Hepatocyte (in vitro differentiated cells): ENCODE measurements at regions not wholly inside any gene's neighbourhood (a gene's known extent, or its start where the extent isn't known, plus 50 kb on each side); places are given as distances from the start of the nearest gene placed in this dataset.

Experiments
- DNase-seq: peaks from one replicate; pipeline ENCODE4 v3.0.0-alpha.2; 2016; ENCODE audit warnings: low spot score
- H2AFZ ChIP-seq: fragments of 200-600 bp; sonication (generic); 2 replicates; pipeline ENCODE4 v1.6.0; 2016; ENCODE audit warnings: antibody characterized with exemption, mild to moderate bottlenecking
- H3K27ac ChIP-seq: fragments of 200-600 bp; sonication (generic); 2 replicates; pipeline ENCODE4 v1.5.1; 2016; ENCODE audit warnings: mild to moderate bottlenecking
- H3K27me3 ChIP-seq: fragments of 200-600 bp; sonication (generic); 2 replicates; pipeline ENCODE4 v1.6.1; 2016
- H3K36me3 ChIP-seq: fragments of 200-600 bp; sonication (generic); replicated peaks from 2 replicates; pipeline ENCODE4 v1.5.1; 2016; ENCODE audit warnings: low read depth; ENCODE audit not compliant: insufficient read depth
- H3K4me1 ChIP-seq: fragments of 200-600 bp; sonication (generic); 2 replicates; pipeline ENCODE4 v1.5.1; 2016; ENCODE audit warnings: mild to moderate bottlenecking, moderate library complexity; ENCODE audit not compliant: insufficient read depth
- H3K4me2 ChIP-seq: fragments of 200-600 bp; sonication (generic); 2 replicates; pipeline ENCODE4 v1.6.0; 2016
- H3K4me3 ChIP-seq: fragments of 200-600 bp; sonication (generic); 2 replicates; pipeline ENCODE4 v1.5.1; 2016; ENCODE audit warnings: mild to moderate bottlenecking
- H3K79me2 ChIP-seq: fragments of 200-600 bp; sonication (generic); 2 replicates; pipeline ENCODE4 v1.6.0; 2017; ENCODE audit warnings: mild to moderate bottlenecking
- H3K9me2 ChIP-seq: fragments of 200-600 bp; sonication (generic); replicated peaks from 2 replicates; pipeline ENCODE4 v1.6.0; 2017; ENCODE audit warnings: mild to moderate bottlenecking; ENCODE audit not compliant: insufficient read depth
- H3K9me3 ChIP-seq: fragments of 200-600 bp; sonication (generic); 2 replicates; pipeline ENCODE4 v1.5.1; 2016; ENCODE audit warnings: low read depth, mild to moderate bottlenecking
- H4K20me1 ChIP-seq: fragments of 200-600 bp; sonication (generic); 2 replicates; pipeline ENCODE4 v1.6.0; 2016; ENCODE audit warnings: mild to moderate bottlenecking; ENCODE audit not compliant: insufficient read depth, poor library complexity, severe bottlenecking
- EZH2 ChIP-seq: fragments of 200-600 bp; sonication (generic); IDR thresholded peaks from 2 replicates; pipeline ENCODE4 v1.6.1; 2016; ENCODE audit warnings: antibody characterized with exemption, mild to moderate bottlenecking, borderline replicate concordance
- EZH2phosphoT487 ChIP-seq: fragments of 200-600 bp; sonication (generic); IDR thresholded peaks from one replicate; pipeline ENCODE4 v1.6.1; 2018; ENCODE audit warnings: antibody characterized with exemption, mild to moderate bottlenecking, low read depth, moderate library complexity; ENCODE audit not compliant: unreplicated experiment, severe bottlenecking
- WGBS: methylation state at CpG from one replicate; pipeline ENCODE4 v1.1.6; 2016; ENCODE audit warnings: low lambda C conversion rate; ENCODE audit errors: missing lambda C conversion rate; 5-methylcytosine and 5-hydroxymethylcytosine counted together
- TF ChIP-seq, protein P1 (sequence below): fragments of 200-600 bp; sonication (generic); IDR thresholded peaks from 2 replicates; pipeline ENCODE4 v1.5.1; 2016; ENCODE audit warnings: antibody characterized with exemption, mild to moderate bottlenecking; ENCODE audit not compliant: poor library complexity

DNA sequence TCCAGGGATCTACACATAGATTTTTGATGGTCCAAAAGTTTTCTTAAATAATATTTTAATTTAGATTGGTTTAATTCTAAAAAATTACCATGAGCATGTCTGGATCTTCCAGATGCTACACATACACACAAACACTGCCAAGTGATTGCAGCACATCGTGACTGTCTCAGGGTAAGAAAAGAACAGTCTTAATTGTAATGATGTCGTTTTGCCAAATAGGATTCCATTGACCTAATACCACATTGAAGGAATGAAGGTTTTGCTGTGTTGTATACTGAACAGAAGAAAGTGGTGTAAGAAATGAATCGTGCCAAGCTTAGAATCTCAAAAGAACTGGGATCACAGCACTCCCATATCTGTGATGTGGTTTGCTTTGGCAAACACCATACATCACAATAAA is 633.3 kb upstream of the CAMK1G start:
- no peaks in the 10 kb centered on the region for H3K79me2 ChIP-seq
- H3K4me2 ChIP-seq, result no peak overlapping the region
- WGBS, result 68% methylated on average over 3 of the region's 3 CpGs
- no peaks in the 10 kb centered on the region for H4K20me1 ChIP-seq
- no peaks in the 10 kb centered on the region for H3K27me3 ChIP-seq
- TF ChIP-seq EZH2phosphoT487, result no peak
- TF ChIP-seq EZH2, result no peak
- TF ChIP-seq, protein P1, sequence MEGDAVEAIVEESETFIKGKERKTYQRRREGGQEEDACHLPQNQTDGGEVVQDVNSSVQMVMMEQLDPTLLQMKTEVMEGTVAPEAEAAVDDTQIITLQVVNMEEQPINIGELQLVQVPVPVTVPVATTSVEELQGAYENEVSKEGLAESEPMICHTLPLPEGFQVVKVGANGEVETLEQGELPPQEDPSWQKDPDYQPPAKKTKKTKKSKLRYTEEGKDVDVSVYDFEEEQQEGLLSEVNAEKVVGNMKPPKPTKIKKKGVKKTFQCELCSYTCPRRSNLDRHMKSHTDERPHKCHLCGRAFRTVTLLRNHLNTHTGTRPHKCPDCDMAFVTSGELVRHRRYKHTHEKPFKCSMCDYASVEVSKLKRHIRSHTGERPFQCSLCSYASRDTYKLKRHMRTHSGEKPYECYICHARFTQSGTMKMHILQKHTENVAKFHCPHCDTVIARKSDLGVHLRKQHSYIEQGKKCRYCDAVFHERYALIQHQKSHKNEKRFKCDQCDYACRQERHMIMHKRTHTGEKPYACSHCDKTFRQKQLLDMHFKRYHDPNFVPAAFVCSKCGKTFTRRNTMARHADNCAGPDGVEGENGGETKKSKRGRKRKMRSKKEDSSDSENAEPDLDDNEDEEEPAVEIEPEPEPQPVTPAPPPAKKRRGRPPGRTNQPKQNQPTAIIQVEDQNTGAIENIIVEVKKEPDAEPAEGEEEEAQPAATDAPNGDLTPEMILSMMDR, result no peak
- no peaks in the 10 kb centered on the region for H3K9me3 ChIP-seq
- peaks cover 24% of the 10 kb centered on the region for H3K4me1 ChIP-seq
- no peak overlapping the region for H2AFZ ChIP-seq
- no peaks in the 10 kb centered on the region for H3K36me3 ChIP-seq
- no peaks in the 10 kb centered on the region for H3K9me2 ChIP-seq
- H3K4me3 ChIP-seq, result no peak overlapping the region
- H3K27ac ChIP-seq, result no peak overlapping the region
- no peak for DNase-seq

DNA sequence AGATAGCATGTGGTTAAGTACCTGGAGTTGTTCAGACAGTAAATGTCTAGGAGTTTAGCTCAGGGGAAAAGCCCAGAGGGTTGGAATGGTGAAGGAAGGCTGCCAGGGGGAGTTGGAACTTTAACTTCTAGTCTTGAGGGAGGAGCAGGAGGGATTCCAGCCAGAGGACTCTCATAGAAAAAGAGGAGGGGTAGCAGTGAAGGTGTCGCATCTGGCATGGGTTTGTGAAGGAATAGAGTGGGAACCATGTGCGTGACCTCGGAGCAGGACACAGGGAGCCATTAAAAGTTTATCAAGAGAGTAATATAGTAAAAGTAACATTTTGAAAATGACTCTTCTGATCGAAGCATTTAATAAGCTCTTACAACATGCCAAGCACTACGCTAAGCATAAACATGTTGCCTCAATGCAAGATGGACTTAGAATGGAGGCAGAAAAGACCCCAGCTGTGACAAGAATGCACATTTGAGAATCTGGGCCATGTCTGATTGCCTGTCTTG is 632.4 kb upstream of the CAMK1G start:
- H3K9me2 ChIP-seq, result no peaks in the 10 kb centered on the region
- no peaks in the 10 kb centered on the region for H3K79me2 ChIP-seq
- H3K9me3 ChIP-seq, result no peaks in the 10 kb centered on the region
- H3K36me3 ChIP-seq, result no peaks in the 10 kb centered on the region
- no peak overlapping the region for H2AFZ ChIP-seq
- no peak overlapping the region for H3K27ac ChIP-seq
- no peak overlapping the region for H3K4me3 ChIP-seq
- H3K4me1 ChIP-seq, result peaks cover 24% of the 10 kb centered on the region
- H4K20me1 ChIP-seq, result no peaks in the 10 kb centered on the region
- no peaks in the 10 kb centered on the region for H3K27me3 ChIP-seq
- no peak overlapping the region for H3K4me2 ChIP-seq
- no peak for TF ChIP-seq EZH2
- TF ChIP-seq, protein P1, result no peak
- TF ChIP-seq EZH2phosphoT487, result no peak
- 74% methylated on average over 5 of the region's 5 CpGs for WGBS
- peak; percentile 10 for DNase-seq

DNA sequence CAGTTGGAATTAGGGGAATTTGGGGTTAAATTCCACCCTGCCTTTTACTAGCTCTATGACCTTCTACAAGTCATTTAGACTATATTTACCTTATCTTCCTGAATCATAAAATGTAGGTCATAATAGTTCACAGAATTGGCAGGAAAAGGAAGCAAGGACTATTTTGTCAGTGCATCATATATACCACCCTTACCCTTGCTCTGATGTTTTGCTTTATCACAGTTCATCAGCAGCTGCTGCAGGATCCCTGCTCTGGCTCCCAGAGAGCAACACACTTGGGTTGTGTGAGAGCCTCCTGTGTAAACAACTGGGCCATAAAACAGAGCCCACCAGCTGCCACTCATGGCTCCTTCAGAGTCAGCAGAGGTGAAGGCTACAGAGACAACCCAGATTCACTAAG is 631.6 kb upstream of the CAMK1G start:
- H3K27ac ChIP-seq, result peak overlapping the region; percentile 53
- DNase-seq, result peak; percentile 24
- H3K4me3 ChIP-seq, result no peak overlapping the region
- H3K79me2 ChIP-seq, result no peaks in the 10 kb centered on the region
- no peaks in the 10 kb centered on the region for H3K27me3 ChIP-seq
- H3K9me2 ChIP-seq, result no peaks in the 10 kb centered on the region
- H3K4me1 ChIP-seq, result peaks cover 24% of the 10 kb centered on the region
- H3K4me2 ChIP-seq, result peak overlapping the region; percentile 18
- H3K9me3 ChIP-seq, result no peaks in the 10 kb centered on the region
- H2AFZ ChIP-seq, result no peak overlapping the region
- H4K20me1 ChIP-seq, result no peaks in the 10 kb centered on the region
- TF ChIP-seq, protein P1, result no peak
- no peak for TF ChIP-seq EZH2phosphoT487
- TF ChIP-seq EZH2, result no peak
- H3K36me3 ChIP-seq, result no peaks in the 10 kb centered on the region

DNA sequence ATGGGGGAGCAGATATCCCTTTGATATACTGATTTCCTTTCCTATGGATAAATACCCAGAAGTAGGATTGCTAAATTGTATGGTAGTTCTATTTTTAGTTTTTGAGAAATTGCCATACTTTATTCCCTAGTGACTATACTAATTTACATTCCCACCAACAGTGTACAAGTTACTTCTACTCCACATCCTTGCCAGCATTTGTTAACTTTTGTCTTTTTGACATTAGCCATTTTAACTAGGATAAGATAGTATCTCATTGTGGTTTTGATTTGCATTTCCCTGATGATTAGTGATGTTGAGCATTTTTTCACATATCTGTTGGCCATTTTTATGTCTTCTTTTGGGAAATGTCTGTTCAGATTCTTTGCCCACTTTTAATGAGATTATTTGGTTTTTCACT is 620.6 kb upstream of the CAMK1G start:
- Histone ChIP-seq H4K20me1 (no peaks in the 10 kb centered on the region), H3K4me3 (no peak overlapping the region), H2AFZ (no peak overlapping the region), H3K4me1 (no peaks in the 10 kb centered on the region), H3K9me2 (peaks cover 3% of the 10 kb centered on the region), H3K27me3 (no peaks in the 10 kb centered on the region), H3K9me3 (no peaks in the 10 kb centered on the region), H3K36me3 (no peaks in the 10 kb centered on the region), H3K4me2 (no peak overlapping the region), H3K79me2 (no peaks in the 10 kb centered on the region), H3K27ac (no peak overlapping the region)
- TF ChIP-seq, protein P1, result no peak
- TF ChIP-seq EZH2, result no peak
- TF ChIP-seq EZH2phosphoT487, result no peak
- DNase-seq, result no peak
